ENCODE measurements at regions not wholly inside any gene's neighbourhood (a gene's known extent, or its start where the extent isn't known, plus 50 kb on each side); places are given as distances from the start of the nearest gene placed in this dataset.

DNA sequence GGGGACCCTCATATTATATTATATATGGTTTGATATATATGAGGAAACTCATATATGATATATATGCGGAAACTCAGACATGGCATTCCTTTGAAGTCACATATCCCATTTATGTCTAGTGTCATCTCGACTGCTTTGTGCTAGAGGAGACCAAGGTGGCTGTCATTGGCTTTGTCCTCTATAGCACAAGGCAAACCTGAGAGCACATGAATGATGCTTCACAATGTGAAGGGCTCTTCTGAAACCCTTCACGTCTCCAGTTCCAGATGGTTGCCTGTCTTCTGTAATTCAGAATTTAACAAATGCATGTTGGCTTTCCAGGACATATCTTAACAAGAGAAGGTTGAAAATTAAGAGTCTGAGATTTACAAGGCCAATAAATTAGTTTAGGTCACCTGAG is 303.6 kb downstream of the BARHL2 start:
- Mint-ChIP-seq H3K9me3 (no peaks in the 10 kb centered on the region), H3K27ac (no peak overlapping the region)

DNA sequence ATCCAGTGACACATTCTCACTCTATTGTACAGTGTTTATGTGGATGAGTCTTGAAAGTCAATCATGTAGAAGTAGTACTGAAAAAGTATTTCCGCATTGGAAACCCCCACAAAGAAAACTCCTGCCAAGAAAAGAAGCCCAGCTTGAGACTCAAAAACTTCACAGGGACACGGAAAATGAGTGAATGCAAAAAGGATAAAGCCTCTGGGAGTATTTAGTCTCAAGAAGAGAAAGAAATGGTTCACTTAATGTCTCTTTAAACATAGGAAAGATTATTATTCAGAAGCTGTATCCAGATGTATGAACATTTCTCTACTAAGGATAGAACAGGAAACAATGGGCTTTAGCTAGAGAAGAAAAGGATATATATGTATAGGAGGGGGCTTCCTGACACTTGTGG is 304.5 kb downstream of the BARHL2 start:
- Mint-ChIP-seq H3K4me1 (no peaks in the 10 kb centered on the region), H3K27ac (no peak overlapping the region), H3K9me3 (no peaks in the 10 kb centered on the region), H3K36me3 (no peaks in the 10 kb centered on the region), H3K27me3 (no peaks in the 10 kb centered on the region), H3K4me3 (no peak overlapping the region)
- no peak for ATAC-seq

More for the DNA sequence above, 303.6 kb downstream of the BARHL2 start:
- ATAC-seq = no peak
- no peak overlapping the region for H3K4me3 Mint-ChIP-seq
- H3K36me3 Mint-ChIP-seq = no peaks in the 10 kb centered on the region
- no peaks in the 10 kb centered on the region for H3K27me3 Mint-ChIP-seq
- H3K4me1 Mint-ChIP-seq = no peaks in the 10 kb centered on the region

DNA sequence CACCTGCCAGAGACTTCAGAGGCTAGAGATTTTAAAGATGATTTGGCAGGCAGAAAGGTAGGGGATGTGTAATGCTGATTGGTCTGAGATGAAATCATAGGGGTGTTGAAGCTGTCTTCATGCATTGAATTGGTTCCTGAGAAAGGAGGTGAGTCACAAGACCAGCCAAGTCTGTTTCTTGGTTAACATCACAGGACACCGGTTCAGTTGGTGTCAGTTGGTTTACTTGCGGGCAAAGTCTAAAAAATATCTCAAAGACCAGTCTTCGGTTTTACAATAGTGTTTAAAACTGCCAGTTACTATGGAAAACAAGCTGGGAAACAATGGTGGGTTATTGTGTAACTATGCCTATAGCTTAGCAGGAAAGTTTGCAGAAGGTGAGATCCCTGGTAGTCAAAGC is 305.9 kb downstream of the BARHL2 start:
- H3K4me3 Mint-ChIP-seq = no peak overlapping the region
- no peak overlapping the region for H3K27ac Mint-ChIP-seq
- H3K9me3 Mint-ChIP-seq = no peaks in the 10 kb centered on the region
- H3K4me1 Mint-ChIP-seq = no peaks in the 10 kb centered on the region
- H3K27me3 Mint-ChIP-seq = no peaks in the 10 kb centered on the region
- no peaks in the 10 kb centered on the region for H3K36me3 Mint-ChIP-seq
- ATAC-seq = no peak

DNA sequence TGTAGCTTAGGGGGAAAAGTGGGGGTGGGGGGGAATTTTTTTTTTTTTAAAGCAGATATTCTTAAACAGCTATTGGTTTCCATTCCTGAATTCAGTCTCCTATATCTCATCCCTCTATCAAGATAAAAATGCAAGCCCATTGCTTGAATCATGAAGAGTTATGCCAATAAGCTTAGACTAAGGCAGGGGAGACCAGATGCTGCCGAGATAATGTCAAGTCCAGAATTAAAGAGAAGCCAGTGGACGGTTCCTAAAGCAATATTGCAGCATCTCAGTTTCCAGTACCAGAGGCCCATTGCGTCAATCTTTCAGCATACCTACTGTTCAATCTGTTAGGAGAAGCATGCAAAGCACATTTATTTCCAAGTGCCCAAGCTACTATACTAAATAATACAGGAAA is 309.4 kb downstream of the BARHL2 start:
- Mint-ChIP-seq H3K4me3 (no peak overlapping the region), H3K9me3 (no peaks in the 10 kb centered on the region), H3K36me3 (no peaks in the 10 kb centered on the region), H3K4me1 (no peaks in the 10 kb centered on the region), H3K27ac (no peak overlapping the region), H3K27me3 (no peaks in the 10 kb centered on the region)
- ATAC-seq = no peak

DNA sequence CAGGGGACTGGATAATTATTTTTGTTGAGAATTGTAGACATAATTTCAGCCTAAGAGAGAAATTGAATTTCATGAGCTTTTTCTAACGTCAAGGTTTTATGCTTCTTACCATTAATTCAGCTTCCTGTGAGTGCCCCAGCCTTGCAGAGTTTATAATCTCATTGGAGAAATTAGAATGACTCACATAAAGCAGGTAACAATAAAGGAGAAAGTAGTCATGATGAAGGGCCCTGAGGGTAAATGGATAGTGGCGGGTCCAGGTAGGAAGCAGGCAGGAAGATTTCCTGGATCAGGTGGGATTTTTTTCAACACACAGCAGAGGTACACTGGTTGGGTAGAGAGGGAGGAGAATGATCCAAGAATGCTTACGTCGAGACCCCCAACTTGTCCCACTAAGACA is 311.4 kb downstream of the BARHL2 start:
- Mint-ChIP-seq H3K4me1 (no peaks in the 10 kb centered on the region), H3K27ac (no peak overlapping the region)

DNA sequence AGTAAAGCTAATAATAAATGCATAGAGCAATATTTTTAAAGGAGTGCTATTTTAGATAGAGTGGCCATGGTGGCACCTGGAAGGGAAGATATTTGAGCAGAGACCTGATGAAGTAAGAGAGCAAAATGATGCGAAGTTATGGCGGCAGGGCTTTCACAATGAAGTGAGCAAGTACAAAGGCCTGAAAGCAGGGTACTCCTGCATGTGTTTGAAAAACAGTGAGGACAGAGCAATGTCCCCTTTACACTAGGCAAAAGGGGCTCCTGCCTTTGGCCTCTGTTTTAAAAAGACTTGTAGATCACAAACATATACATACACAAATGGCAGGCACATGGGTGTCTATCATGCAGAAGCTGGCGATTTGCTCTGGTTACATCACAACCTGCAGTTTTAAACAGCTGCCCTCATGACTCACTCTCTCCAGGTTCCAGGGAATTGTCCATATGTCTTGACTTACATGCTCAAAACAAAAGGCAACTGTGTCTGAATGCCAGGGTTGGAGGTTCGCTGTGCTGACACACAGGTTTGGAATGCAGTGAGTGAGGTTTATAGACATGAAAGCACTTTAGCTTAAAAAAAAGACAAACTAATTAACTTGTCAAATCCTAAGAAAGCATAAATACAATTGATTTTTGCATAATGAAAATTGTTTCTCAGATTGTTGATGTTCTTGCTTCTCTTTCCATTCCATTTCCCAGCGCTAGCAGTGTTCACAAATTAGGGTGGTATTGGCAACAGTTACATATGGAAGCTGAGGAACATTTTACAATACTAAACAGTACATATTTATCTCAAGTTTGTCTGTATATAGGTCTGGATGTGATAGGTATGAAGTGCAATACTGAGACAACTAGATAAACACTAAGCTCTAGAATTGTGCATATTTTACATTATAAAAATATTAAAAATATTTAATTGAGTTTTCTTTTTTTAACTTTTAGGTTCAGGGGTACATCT is 313.9 kb downstream of the BARHL2 start:
- ATAC-seq = no peak
- Mint-ChIP-seq H3K27ac (no peak overlapping the region), H3K9me3 (no peaks in the 10 kb centered on the region), H3K4me3 (no peak overlapping the region), H3K36me3 (no peaks in the 10 kb centered on the region), H3K4me1 (no peaks in the 10 kb centered on the region), H3K27me3 (no peaks in the 10 kb centered on the region)

More for the DNA sequence above, 311.4 kb downstream of the BARHL2 start:
- Mint-ChIP-seq H3K36me3 (no peaks in the 10 kb centered on the region), H3K4me3 (no peak overlapping the region), H3K27me3 (no peaks in the 10 kb centered on the region), H3K9me3 (no peaks in the 10 kb centered on the region)
- no peak for ATAC-seq

DNA sequence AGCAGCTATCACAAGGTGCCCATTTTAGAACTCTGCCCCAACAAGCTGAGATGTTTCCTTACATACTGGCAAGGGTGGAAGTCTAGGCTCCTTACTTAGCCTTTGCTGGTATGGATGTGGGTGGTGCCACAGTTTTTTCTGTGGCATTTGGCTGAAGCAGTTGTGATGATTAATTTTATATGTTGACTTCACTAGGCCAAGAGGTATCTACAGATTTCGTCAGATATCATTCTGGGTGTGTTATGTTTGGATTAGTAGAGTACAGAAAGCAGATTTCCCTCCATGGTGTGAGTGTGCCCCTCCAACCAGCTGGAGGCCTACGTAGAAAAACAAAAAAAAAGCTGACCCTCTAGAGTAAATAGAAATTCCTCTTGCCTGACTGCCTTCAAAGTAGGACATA is 317.0 kb downstream of the BARHL2 start:
- no peaks in the 10 kb centered on the region for H3K27me3 Mint-ChIP-seq
- no peak overlapping the region for H3K4me3 Mint-ChIP-seq
- no peaks in the 10 kb centered on the region for H3K4me1 Mint-ChIP-seq
- no peak for ATAC-seq
- no peak overlapping the region for H3K27ac Mint-ChIP-seq
- peaks cover 3% of the 10 kb centered on the region for H3K9me3 Mint-ChIP-seq
- H3K36me3 Mint-ChIP-seq = no peaks in the 10 kb centered on the region

DNA sequence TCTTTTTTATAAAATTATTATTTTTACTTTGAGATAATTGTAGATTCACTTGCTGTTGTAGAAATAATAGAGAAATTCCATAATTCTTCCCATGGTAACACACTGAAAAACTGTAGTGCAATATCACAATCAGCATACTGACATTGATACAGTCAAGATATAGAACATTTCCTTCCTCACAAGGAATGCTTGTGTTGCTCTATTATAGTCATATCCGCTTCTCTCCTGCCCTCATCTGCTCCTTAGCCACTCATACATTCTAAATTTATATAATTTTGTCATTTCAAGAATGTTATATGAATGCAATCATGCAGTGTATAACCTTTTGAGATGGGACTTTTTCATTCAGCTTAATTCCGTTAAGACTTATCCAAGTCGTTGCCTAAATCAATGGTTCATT is 320.2 kb downstream of the BARHL2 start:
- Mint-ChIP-seq H3K4me1 (no peaks in the 10 kb centered on the region), H3K27me3 (no peaks in the 10 kb centered on the region), H3K9me3 (peaks cover 3% of the 10 kb centered on the region), H3K27ac (no peak overlapping the region), H3K36me3 (no peaks in the 10 kb centered on the region), H3K4me3 (no peak overlapping the region)
- ATAC-seq = no peak

DNA sequence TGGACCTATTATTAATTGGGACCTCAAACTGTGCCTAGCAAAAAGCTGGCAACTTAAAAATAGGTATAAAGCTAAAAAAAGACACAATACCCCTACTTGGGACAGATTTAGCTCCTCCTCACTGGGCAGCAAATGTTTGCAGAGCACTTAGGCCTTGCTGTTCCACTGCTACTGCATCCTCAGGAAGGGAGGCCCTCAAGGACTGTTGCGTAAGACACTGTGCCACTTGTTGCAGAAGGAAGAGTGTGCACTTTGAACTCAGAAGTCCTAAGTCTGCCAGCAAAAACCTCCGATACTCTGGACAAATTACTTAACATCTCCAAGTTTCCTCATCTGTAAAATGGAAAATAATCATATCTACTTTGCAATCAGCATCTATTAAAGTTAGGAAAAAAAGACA is 322.9 kb downstream of the BARHL2 start:
- Mint-ChIP-seq H3K4me1 (no peaks in the 10 kb centered on the region), H3K4me3 (no peak overlapping the region), H3K36me3 (no peaks in the 10 kb centered on the region), H3K9me3 (peaks cover 3% of the 10 kb centered on the region), H3K27ac (no peak overlapping the region), H3K27me3 (no peaks in the 10 kb centered on the region)
- no peak for ATAC-seq

DNA sequence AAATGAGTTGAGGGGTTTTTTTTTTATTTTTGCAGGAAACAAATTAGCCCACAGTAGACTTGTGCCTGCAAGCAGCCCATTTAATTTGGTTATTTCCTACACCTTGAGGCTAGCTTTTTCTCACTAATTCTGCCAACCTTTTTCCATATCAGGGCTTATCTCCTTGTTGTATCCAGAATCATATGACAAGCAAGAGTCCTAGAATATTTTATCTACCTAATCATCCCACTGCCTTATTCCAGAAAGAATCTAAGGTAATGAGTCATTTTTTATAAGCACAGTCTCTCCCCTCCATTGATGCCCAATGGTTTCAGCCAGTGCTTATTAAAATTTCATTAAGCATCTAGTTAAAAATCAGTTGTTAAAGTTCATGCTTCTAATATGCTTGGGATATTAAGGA is 324.1 kb downstream of the BARHL2 start:
- Mint-ChIP-seq H3K4me3 (no peak overlapping the region), H3K27me3 (no peaks in the 10 kb centered on the region), H3K27ac (no peak overlapping the region), H3K4me1 (no peaks in the 10 kb centered on the region), H3K9me3 (peaks cover 3% of the 10 kb centered on the region), H3K36me3 (no peaks in the 10 kb centered on the region)
- ATAC-seq = no peak

DNA sequence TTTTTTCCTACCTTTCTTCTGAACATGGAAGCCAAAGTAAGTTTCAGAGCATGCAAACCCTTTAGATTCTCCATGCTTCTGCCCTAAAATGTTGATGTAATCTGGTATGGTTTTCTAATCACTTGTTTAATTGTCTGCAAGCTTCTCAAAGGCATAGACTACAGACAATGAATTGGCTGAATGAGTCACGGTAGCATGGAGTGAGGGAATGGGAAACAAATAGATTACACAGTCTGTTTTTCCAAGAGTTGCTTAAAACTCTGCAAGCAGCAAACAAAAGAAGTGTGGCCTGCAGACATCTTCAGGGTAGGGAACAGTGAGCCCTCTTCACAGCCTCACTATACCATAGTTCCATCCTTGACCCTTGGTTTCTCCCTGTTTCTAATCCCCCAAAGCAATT is 326.0 kb downstream of the BARHL2 start:
- no peaks in the 10 kb centered on the region for H3K36me3 Mint-ChIP-seq
- H3K9me3 Mint-ChIP-seq = peaks cover 3% of the 10 kb centered on the region
- H3K4me1 Mint-ChIP-seq = no peaks in the 10 kb centered on the region
- H3K27ac Mint-ChIP-seq = no peak overlapping the region
- H3K4me3 Mint-ChIP-seq = no peak overlapping the region
- no peaks in the 10 kb centered on the region for H3K27me3 Mint-ChIP-seq
- no peak for ATAC-seq

DNA sequence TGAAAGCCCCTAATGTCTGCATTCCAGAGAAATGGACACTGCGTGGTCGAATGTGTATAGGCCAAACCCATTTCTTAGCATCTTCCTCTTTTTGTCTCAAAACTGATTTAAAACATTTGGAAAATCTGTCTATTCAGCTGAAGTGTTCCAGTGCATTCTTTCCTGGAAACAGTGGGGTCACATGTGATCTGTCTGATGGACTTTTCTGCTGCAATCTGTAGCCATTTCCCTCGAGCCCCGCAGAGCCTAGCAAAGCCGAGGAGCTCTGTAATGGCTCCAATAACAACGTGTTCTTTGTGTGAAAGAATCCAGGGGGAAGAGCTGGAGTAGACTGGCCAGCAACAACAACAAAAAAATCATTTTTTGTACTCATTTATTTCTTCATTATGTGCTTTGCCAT is 329.3 kb downstream of the BARHL2 start:
- ATAC-seq = no peak
- no peak overlapping the region for H3K27ac Mint-ChIP-seq
- H3K36me3 Mint-ChIP-seq = no peaks in the 10 kb centered on the region
- no peaks in the 10 kb centered on the region for H3K9me3 Mint-ChIP-seq
- no peak overlapping the region for H3K4me3 Mint-ChIP-seq
- no peaks in the 10 kb centered on the region for H3K27me3 Mint-ChIP-seq
- no peaks in the 10 kb centered on the region for H3K4me1 Mint-ChIP-seq

DNA sequence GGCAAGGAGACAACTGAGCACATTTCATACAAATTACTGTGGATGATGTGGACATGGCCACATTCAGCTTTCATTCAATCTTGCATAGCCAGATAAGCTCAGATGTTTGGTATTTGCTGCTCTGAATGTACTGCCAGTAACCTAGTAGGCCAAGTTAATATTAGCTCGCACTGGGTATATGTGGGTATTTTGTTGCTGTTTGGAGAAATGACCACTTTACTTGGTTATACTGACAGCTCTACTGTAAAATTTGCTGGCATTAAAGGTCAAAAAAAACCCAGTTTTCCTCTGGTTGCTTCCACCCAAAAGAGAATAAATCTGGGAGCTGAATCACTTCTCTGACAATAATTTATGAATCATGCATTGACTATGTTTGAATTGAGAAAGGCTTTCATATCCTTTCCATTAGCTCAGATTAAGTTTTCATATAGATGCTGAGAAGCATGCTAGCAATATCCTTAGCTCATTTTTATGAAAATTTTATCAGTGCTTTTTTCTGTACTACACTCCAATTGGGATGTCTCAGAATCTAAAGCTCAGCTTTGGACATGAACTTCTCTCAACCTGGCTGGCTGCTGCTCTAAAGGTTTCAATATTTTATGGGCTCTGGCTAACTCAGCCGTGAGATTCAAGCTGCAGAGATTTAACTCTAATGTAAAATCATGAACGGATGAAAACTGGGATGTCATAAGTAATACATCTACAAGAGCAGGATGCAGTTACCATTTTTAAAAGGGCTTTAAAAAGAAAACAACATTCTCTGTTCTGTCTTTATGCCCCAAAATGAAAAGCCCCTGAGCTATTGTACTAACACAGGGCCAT is 330.0 kb downstream of the BARHL2 start:
- ATAC-seq = no peak
- H3K27me3 Mint-ChIP-seq = no peaks in the 10 kb centered on the region
- H3K27ac Mint-ChIP-seq = no peak overlapping the region
- no peaks in the 10 kb centered on the region for H3K36me3 Mint-ChIP-seq
- H3K4me3 Mint-ChIP-seq = no peak overlapping the region
- H3K9me3 Mint-ChIP-seq = no peaks in the 10 kb centered on the region
- no peaks in the 10 kb centered on the region for H3K4me1 Mint-ChIP-seq

DNA sequence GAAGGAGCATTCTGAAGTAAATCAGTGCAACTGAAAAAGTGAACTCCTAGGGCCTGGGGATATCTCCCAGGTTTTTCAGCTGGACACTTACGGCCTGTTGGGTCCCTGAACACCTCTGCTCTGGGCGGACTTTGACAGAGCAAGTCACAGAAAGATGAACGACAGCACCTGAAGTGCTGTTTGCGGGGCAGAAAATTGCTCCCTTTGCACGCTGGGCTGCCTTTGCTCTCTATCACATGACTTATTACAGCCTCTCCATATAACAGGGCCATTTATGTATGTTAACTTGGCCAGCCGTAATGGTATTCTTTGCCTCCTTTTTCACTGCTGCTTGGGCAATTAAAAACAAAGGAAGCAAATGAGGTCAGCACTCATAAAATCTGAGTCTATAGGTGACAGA is 332.9 kb downstream of the BARHL2 start:
- no peaks in the 10 kb centered on the region for H3K27me3 Mint-ChIP-seq
- H3K4me1 Mint-ChIP-seq = no peaks in the 10 kb centered on the region
- H3K36me3 Mint-ChIP-seq = no peaks in the 10 kb centered on the region
- H3K4me3 Mint-ChIP-seq = no peak overlapping the region
- H3K9me3 Mint-ChIP-seq = no peaks in the 10 kb centered on the region
- ATAC-seq = no peak
- no peak overlapping the region for H3K27ac Mint-ChIP-seq

DNA sequence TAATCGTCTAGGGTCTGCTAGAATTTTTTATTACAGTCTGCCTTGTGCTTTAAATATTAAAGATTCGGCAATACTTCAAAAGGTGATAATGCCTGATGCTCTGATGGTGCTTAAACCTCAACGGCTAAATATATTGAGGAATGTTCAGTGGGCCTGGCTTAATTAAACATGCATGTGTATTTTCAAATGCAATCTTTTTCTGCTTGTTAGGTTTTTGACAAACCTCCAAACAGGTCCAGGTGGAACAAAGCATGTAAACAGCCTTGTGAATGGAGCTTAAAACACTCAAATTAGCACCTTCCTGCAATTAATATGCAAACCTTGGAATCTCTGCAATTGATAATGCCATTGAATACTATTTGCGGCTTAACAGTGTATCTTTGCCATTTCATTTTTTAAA is 334.9 kb downstream of the BARHL2 start:
- Mint-ChIP-seq H3K4me3 (no peak overlapping the region), H3K4me1 (no peaks in the 10 kb centered on the region), H3K27me3 (no peaks in the 10 kb centered on the region), H3K9me3 (no peaks in the 10 kb centered on the region), H3K27ac (no peak overlapping the region), H3K36me3 (no peaks in the 10 kb centered on the region)
- no peak for ATAC-seq

DNA sequence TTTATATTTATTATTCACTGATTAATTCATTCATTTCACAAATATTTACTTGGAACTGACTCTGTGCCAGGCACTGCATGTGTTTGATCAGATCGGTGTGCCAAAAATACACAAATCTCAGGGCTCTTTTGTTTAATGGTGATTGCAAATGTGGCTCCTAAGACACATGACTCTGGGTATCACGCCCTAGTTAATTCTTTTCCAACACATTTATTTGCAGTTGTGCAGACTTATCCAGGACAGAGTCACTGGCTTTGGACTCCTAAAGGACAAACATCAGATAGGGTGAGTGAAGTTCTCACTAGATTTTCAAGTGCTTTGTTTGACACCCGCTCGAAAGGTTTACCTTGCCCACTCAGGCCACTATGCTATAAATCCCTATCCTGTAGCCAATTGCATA is 335.5 kb downstream of the BARHL2 start:
- Mint-ChIP-seq H3K27ac (no peak overlapping the region), H3K4me1 (no peaks in the 10 kb centered on the region), H3K27me3 (no peaks in the 10 kb centered on the region), H3K36me3 (no peaks in the 10 kb centered on the region), H3K4me3 (no peak overlapping the region), H3K9me3 (no peaks in the 10 kb centered on the region)
- ATAC-seq = no peak

All from stimulated activated memory B cell treated with anti-CD40 and anti-IgM and Interleukin-4, amounts not matched to agents 10 μg/mL and 1 μg/mL and 100 μg/mL, for 72 hours (primary cell).